GM21619 (cell line): ENCODE measurements at regions not wholly inside any gene's neighbourhood (a gene's known extent, or its start where the extent isn't known, plus 50 kb on each side); places are given as distances from the start of the nearest gene placed in this dataset.

Experiments
- ATAC-seq: cut with Tn5 transposase; IDR thresholded peaks from one replicate; pipeline ENCODE4 v1.9.1; 2021; ENCODE audit not compliant: unreplicated experiment

- no peak for ATAC-seq
Observed at GRCh38 chr12:21993438-21993981, 52.3 kb upstream of the ABCC9 start.

GRCh38 chr12:21992823-21993222, 51.6 kb upstream of the ABCC9 start:
- ATAC-seq: peak; percentile 74

- ATAC-seq: no peak
Observed at GRCh38 chr12:21991526-21991925, 50.3 kb upstream of the ABCC9 start.
